ENCODE measurements at regions not wholly inside any gene's neighbourhood (a gene's known extent, or its start where the extent isn't known, plus 50 kb on each side); places are given as distances from the start of the nearest gene placed in this dataset.

GRCh38 chr18:52045946-52046675 lies 293.9 kb upstream of the DCC start:
- Histone ChIP-seq H3K4me1 (ENCODE audit: insufficient read depth, low read length, poor library complexity, severe bottlenecking) (no peaks in the 10 kb centered on the region), H3K36me3 (ENCODE audit: insufficient read depth, low read length) (no peaks in the 10 kb centered on the region), H3K4me3 (ENCODE audit: low read depth, low read length, poor library complexity, severe bottlenecking) (no peak overlapping the region), H3K9me2 (ENCODE audit: insufficient read depth, low read length) (no peaks in the 10 kb centered on the region), H2AFZ (ENCODE audit: low read length) (no peak overlapping the region), H3K27ac (ENCODE audit: low read depth, low read length, poor library complexity, severe bottlenecking) (no peak overlapping the region), H3K79me2 (ENCODE audit: insufficient read depth, low read depth, low read length) (no peaks in the 10 kb centered on the region), H4K20me1 (ENCODE audit: insufficient read depth, low read length) (no peaks in the 10 kb centered on the region), H3K9me3 (ENCODE audit: low read length) (no peaks in the 10 kb centered on the region), H3K4me2 (ENCODE audit: low read length) (no peak overlapping the region)
- no TSS peak for BruUV-seq (replicated peaks)
- TF ChIP-seq CTCF (conservative IDR thresholded peaks at IDR 0.05; ENCODE audit: low read length) (no peak), EZH2phosphoT487 (IDR thresholded peaks at IDR 0.05; ENCODE audit: borderline replicate concordance, low read depth, low read length) (no peak)
- ChIA-PET POLR2A (interaction anchor here (0.6 kb wide), 1 partner anchor 163 kb away, joined by 4 read pairs; no protein-coding TSS in a partner anchor), CTCF (ENCODE audit: unreplicated experiment) (no interaction called here)
- intact Hi-C loops (cut with micrococcal nuclease; ENCODE audit: unreplicated experiment) = no loop called here
- no peak for DNase-seq (ENCODE audit: low spot score)

GRCh38 chr18:52046842-52047241 lies 293.2 kb upstream of the DCC start:
- H3K9me3 ChIP-seq (ENCODE audit: low read length) = no peaks in the 10 kb centered on the region
- no peak for DNase-seq (ENCODE audit: low spot score)
- H3K27ac ChIP-seq (ENCODE audit: low read depth, low read length, poor library complexity, severe bottlenecking) = no peak overlapping the region
- H3K79me2 ChIP-seq (ENCODE audit: insufficient read depth, low read depth, low read length) = no peaks in the 10 kb centered on the region
- no TSS peak for BruUV-seq (replicated peaks)
- no peak overlapping the region for H3K4me2 ChIP-seq (ENCODE audit: low read length)
- H4K20me1 ChIP-seq (ENCODE audit: insufficient read depth, low read length) = no peaks in the 10 kb centered on the region
- ChIA-PET POLR2A (no interaction called here), CTCF (ENCODE audit: unreplicated experiment) (no interaction called here)
- H3K4me1 ChIP-seq (ENCODE audit: insufficient read depth, low read length, poor library complexity, severe bottlenecking) = no peaks in the 10 kb centered on the region
- H3K36me3 ChIP-seq (ENCODE audit: insufficient read depth, low read length) = no peaks in the 10 kb centered on the region
- H2AFZ ChIP-seq (ENCODE audit: low read length) = no peak overlapping the region
- no peaks in the 10 kb centered on the region for H3K9me2 ChIP-seq (ENCODE audit: insufficient read depth, low read length)
- no peak overlapping the region for H3K4me3 ChIP-seq (ENCODE audit: low read depth, low read length, poor library complexity, severe bottlenecking)
- intact Hi-C loops (cut with micrococcal nuclease; ENCODE audit: unreplicated experiment) = no loop called here
- TF ChIP-seq EZH2phosphoT487 (IDR thresholded peaks at IDR 0.05; ENCODE audit: borderline replicate concordance, low read depth, low read length) = no peak

- intact Hi-C loops (cut with micrococcal nuclease; ENCODE audit: unreplicated experiment) = no loop called here
- Histone ChIP-seq H3K36me3 (ENCODE audit: insufficient read depth, low read length) (no peaks in the 10 kb centered on the region), H3K27ac (ENCODE audit: low read depth, low read length, poor library complexity, severe bottlenecking) (no peak overlapping the region), H3K4me2 (ENCODE audit: low read length) (no peak overlapping the region), H3K79me2 (ENCODE audit: insufficient read depth, low read depth, low read length) (no peaks in the 10 kb centered on the region), H2AFZ (ENCODE audit: low read length) (no peak overlapping the region), H3K4me1 (ENCODE audit: insufficient read depth, low read length, poor library complexity, severe bottlenecking) (no peaks in the 10 kb centered on the region), H4K20me1 (ENCODE audit: insufficient read depth, low read length) (no peaks in the 10 kb centered on the region), H3K9me3 (ENCODE audit: low read length) (no peaks in the 10 kb centered on the region), H3K9me2 (ENCODE audit: insufficient read depth, low read length) (no peaks in the 10 kb centered on the region), H3K4me3 (ENCODE audit: low read depth, low read length, poor library complexity, severe bottlenecking) (no peak overlapping the region)
- no peak for TF ChIP-seq EZH2phosphoT487 (IDR thresholded peaks at IDR 0.05; ENCODE audit: borderline replicate concordance, low read depth, low read length)
- TF ChIP-seq CTCF (conservative IDR thresholded peaks at IDR 0.05; ENCODE audit: low read length) = no peak
- CTCF ChIA-PET (ENCODE audit: unreplicated experiment) = no interaction called here
- no peak for DNase-seq (ENCODE audit: low spot score)
- no TSS peak for BruUV-seq (replicated peaks)
- POLR2A ChIA-PET = no interaction called here
These were observed 285.7 kb upstream of the DCC start for GRCh38 chr18:52054324-52054723.

Data from OCI-LY7 (cell line).